Cardiac fibroblast (primary cell): ENCODE measurements at regions not wholly inside any gene's neighbourhood (a gene's known extent, or its start where the extent isn't known, plus 50 kb on each side); places are given as distances from the start of the nearest gene placed in this dataset.

Source experiments
- DNase-seq, 2 donors: peaks; one replicate each; pipeline versions ENCODE4 v3.0.0 to v3.0.0-alpha.2; 2010; ENCODE audit warnings: low read depth in 2 of 2
- H3K4me3 ChIP-seq, 2 donors: replicated peaks in 1 of 2; 1 replicate in 1 of 2; 2 replicates in 1 of 2; pipeline ENCODE4 v1.5.1; 2011; ENCODE audit warnings: low read depth in 2 of 2, low read length in 2 of 2, mild to moderate bottlenecking in 2 of 2, moderate library complexity in 1 of 2
- CTCF ChIP-seq: IDR thresholded peaks from one replicate; pipeline ENCODE4 v1.5.1; 2011; ENCODE audit warnings: low read depth, mild to moderate bottlenecking, low read length, inconsistent platforms

DNA sequence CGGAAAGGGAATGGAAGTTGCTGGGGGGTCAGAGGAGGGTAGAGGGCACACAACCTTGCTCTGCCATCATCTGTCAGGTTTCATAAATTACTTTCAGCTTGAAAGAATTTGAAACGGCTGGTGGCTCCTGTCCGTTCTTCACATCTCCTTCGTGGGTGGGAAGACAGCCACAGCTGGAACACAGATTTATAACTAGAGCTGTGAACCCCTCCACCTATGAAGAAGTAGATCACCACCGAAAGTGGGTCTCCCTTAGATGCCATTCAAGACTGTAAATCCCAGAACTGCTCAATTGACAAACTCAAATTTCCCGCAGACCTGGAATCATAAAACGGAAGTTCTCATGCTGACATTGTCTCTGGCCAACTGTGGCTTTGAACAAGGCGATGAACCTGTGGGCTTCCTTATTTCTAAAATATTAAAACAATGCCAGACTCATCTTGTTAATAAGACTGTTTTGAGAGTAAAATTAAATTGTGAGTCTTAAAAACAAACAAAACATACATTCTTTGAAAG lies 65.3 kb downstream of the BTBD3 start:
- H3K4me3 ChIP-seq = no peak overlapping the region
- DNase-seq = no peak
- TF ChIP-seq CTCF = no peak

DNA sequence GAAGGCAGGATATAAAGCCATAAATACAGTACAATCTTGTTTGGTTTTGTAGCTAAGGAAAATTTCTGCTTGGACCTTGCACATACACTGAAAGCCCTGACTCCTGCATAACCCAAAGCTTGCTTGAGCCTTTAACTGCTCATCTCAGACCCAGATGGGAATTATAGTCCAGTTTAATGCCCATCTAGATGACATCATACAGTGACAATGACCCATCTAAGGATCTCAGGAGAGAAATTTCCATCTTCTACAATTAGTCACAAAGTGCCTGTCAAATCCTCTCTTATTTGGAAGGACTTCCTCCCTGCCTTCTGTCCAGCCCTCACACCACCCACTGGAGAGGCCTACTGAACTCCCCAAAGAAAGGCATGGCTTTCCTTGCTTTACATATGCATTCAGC lies 69.3 kb downstream of the BTBD3 start:
- no peak for DNase-seq
- H3K4me3 ChIP-seq = no peak overlapping the region
- no peak for TF ChIP-seq CTCF

DNA sequence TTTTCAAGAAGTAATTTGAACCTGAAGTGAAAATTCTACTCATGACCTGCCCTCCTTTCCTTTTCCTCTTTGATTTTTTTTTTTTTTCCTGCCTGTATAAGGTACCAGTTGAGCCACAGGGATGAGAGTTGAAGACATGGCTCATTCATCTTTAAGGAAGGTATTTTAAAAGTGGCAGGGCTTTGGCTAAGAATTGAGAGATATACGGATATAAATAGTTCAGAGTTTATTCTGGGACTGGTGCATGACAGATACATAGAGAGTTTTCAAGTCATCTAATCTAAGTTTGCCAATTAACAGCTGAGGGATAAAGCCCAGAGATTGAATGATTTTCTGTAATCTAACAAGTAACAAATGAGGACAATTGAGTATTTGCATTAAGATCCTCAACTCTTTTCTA lies 69.8 kb downstream of the BTBD3 start:
- no peak overlapping the region for H3K4me3 ChIP-seq
- no peak for DNase-seq
- no peak for TF ChIP-seq CTCF

DNA sequence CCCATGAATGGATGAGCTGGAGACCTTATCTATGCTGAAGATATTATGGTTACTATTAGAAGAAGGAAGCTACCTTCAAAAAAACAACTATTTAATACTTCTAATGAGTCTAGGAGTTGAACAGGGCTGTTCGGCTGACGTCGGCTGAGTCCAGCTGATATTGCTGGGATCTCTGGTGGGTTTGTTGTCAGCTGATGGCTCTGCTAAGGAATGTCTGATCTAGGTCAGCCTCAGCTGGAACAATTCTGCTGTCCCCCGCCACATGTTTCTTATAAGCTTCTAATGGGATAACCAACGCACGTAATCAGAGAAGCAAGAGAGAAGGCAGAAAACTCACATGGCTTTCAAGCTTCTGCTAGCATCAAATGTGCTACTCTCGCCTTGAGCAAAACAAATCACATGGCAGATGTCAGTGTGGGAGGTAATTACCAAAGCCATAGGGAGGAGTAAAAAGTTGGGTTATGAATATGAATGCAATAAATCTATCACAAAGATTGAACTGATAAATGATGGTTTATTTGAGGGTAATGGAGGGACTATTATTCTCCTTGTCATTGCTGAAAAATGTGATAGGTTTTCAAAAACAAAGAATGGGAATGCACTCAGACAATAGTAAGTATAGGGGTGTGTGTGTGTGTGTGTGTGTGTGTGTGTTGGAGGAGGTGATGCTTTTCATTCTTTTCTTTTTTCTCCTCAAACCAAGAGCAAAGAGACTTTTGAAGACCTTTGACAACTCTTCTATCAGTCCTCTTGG lies 71.5 kb downstream of the BTBD3 start:
- DNase-seq = no peak
- no peak for TF ChIP-seq CTCF
- no peak overlapping the region for H3K4me3 ChIP-seq

GRCh38 chr20:11992426-11992825 lies 74.7 kb downstream of the BTBD3 start:
- TF ChIP-seq CTCF = no peak
- no peak for DNase-seq
- no peak overlapping the region for H3K4me3 ChIP-seq

DNA sequence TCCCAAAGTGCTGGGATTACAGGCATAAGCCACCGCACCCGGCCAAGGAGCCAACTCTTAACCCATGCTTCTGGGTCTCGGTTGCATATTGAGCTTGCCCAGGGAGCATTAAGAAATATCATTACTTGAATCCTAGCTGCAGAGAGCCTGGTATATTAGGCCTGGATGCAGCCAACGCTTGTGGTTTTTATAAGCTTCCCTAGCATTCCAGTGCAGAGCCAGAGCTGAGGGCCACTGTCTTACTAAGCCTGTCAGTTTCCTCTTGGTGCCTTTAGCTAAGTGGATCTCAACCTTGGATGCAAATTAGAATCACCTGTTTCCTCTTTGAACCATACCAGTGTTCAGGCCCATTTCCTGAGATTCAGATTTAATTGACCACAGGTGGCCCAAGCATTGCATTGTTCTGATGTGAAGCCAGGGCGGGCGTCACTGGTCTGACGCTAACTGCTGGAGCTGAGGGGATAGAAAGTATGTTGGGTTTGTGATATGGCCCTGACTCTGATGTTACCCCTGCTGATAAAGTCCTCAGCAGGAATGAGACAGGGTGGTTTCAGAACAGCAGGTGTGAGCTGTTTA lies 76.3 kb downstream of the BTBD3 start:
- TF ChIP-seq CTCF = no peak
- no peak for DNase-seq
- H3K4me3 ChIP-seq = no peak overlapping the region
